ENCODE measurements at regions not wholly inside any gene's neighbourhood (a gene's known extent, or its start where the extent isn't known, plus 50 kb on each side); places are given as distances from the start of the nearest gene placed in this dataset.

DNA sequence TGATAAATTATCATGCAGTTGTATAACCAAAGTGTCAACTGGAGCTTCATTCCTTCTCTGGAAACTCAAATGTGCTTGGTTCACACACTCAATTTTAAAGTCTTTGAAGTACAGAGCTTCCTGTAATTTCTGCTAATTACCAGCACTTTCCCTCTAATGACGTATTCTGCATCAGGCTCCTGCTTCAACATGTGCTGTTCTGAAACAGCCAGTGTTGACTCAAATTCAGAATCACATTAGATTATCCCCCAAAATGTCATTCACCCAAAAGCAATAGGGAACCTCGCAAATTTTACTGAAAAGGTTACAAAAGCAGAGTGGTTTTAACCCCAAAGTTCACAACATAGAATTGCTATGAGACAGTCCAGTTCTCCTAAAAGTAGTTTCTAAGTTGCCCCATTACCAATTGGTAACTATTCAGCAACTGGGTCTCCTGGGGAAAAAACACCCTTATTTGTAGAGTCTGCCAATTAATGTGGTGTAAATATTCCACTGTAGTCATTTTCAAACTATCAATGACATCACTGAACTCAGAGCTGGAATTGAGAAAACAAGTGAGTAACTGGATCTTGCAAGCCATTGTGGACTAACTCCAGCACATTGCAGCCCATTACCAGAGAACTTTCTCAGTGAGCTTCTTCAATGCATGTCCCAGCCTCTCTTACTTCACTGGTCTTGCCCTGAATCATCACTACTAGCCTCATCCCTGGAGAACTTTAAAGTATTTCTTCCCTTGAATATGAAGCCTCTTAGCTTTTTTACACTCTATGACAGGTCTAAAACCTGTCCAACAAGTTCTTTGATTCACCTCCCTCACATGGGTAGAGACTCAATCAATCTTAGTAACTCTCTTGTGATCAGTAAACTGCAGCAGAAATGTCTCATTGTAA is 955.4 kb downstream of the EFNB2 start:
- Histone ChIP-seq H3K36me3 (ENCODE audit: low read depth) (no peaks in the 10 kb centered on the region), H3F3A (ENCODE audit: insufficient read depth) (no peaks in the 10 kb centered on the region), H3K79me2 (ENCODE audit: insufficient read depth) (no peaks in the 10 kb centered on the region), H3K4me1 (ENCODE audit: insufficient read depth) (no peaks in the 10 kb centered on the region), H2AFZ (no peak overlapping the region), H3K9me2 (ENCODE audit: insufficient read depth) (no peaks in the 10 kb centered on the region), H3K4me3 (no peak overlapping the region), H4K20me1 (ENCODE audit: insufficient read depth) (no peaks in the 10 kb centered on the region), H3K9me3 (ENCODE audit: low read depth) (no peaks in the 10 kb centered on the region), H3K9ac (no peak overlapping the region), H3K27ac (no peak overlapping the region), H3K27me3 (replicated peaks; ENCODE audit: insufficient read depth) (no peaks in the 10 kb centered on the region), H3K4me2 (ENCODE audit: unreplicated experiment) (no peak overlapping the region)
- TF ChIP-seq EZH2phosphoT487 (IDR thresholded peaks at IDR 0.05; ENCODE audit: insufficient read depth, low read depth) = no peak
- WGBS, 2 experiments (ENCODE audit: low coverage in 1 of 2, low lambda C conversion rate in 2 of 2, missing lambda C conversion rate in 2 of 2) = 2 to 4% methylated on average over 2 of the region's 2 CpGs
- in situ Hi-C loops (cut with MboI) = no loop called here
- DNase-seq = no peak

DNA sequence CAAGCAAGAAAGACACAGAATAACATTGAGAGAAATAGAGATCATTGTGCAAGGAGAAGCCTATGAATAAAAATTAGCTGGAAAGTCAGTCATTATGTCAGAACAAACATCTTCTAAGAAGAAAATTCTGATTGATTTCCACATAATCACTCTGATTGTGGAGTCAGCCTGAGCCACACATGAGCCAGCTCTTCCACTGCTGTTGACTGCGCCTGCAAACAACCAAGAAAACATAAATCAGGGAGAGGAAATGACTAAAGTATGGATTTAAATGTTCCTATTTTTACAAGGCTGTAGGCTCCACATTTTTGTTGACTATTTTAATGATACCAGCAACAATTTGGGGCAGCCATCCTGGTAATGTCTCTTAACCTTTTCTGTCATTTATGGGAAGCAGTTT is 962.3 kb downstream of the EFNB2 start:
- no peaks in the 10 kb centered on the region for H3K9me3 ChIP-seq (ENCODE audit: low read depth)
- no peak for TF ChIP-seq EZH2phosphoT487 (IDR thresholded peaks at IDR 0.05; ENCODE audit: insufficient read depth, low read depth)
- no peak for TF ChIP-seq EZH2 (IDR thresholded peaks at IDR 0.05; ENCODE audit: insufficient read depth, poor library complexity, severe bottlenecking)
- H3K27ac ChIP-seq = no peak overlapping the region
- no peaks in the 10 kb centered on the region for H3K9me2 ChIP-seq (ENCODE audit: insufficient read depth)
- no peaks in the 10 kb centered on the region for H4K20me1 ChIP-seq (ENCODE audit: insufficient read depth)
- H3F3A ChIP-seq (ENCODE audit: insufficient read depth) = no peaks in the 10 kb centered on the region
- no peak overlapping the region for H3K4me3 ChIP-seq
- H3K79me2 ChIP-seq (ENCODE audit: insufficient read depth) = no peaks in the 10 kb centered on the region
- in situ Hi-C loops (cut with MboI) = no loop called here
- H3K36me3 ChIP-seq (ENCODE audit: low read depth) = no peaks in the 10 kb centered on the region
- no peaks in the 10 kb centered on the region for H3K27me3 ChIP-seq (replicated peaks; ENCODE audit: insufficient read depth)
- H3K4me2 ChIP-seq (ENCODE audit: unreplicated experiment) = no peak overlapping the region
- no peak for DNase-seq
- H2AFZ ChIP-seq = no peak overlapping the region
- H3K9ac ChIP-seq = no peak overlapping the region
- no peaks in the 10 kb centered on the region for H3K4me1 ChIP-seq (ENCODE audit: insufficient read depth)
- WGBS, 2 experiments (ENCODE audit: low coverage in 1 of 2, low lambda C conversion rate in 2 of 2, missing lambda C conversion rate in 2 of 2) = 15 to 31% methylated on average over 1 of the region's 1 CpG

DNA sequence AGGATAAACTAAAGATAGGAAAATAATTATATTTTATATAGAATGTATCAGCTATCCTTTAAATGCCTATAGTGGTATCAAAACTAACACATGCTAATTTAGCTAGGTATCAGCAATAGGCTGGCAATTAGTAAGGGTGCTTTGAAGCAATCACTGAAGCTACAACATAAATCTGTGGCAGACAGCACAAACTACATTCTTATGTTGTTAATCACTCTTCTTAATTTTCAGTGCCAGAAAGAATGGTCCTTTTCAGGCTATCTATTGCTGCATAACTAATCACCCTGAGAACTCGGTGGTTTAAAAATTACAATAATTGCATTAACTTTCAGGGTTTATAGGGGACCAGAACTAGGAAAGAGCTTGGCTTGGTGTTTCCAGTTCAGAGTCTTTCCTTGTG is 963.1 kb downstream of the EFNB2 start:
- H3F3A ChIP-seq (ENCODE audit: insufficient read depth) = no peaks in the 10 kb centered on the region
- no peak for DNase-seq
- TF ChIP-seq EZH2phosphoT487 (IDR thresholded peaks at IDR 0.05; ENCODE audit: insufficient read depth, low read depth) (no peak), EZH2 (IDR thresholded peaks at IDR 0.05; ENCODE audit: insufficient read depth, poor library complexity, severe bottlenecking) (no peak)
- no peak overlapping the region for H2AFZ ChIP-seq
- no peaks in the 10 kb centered on the region for H3K27me3 ChIP-seq (replicated peaks; ENCODE audit: insufficient read depth)
- 6 to 7% methylated on average over 1 of the region's 1 CpG for WGBS, 2 experiments (ENCODE audit: low coverage in 1 of 2, low lambda C conversion rate in 2 of 2, missing lambda C conversion rate in 2 of 2)
- H3K4me1 ChIP-seq (ENCODE audit: insufficient read depth) = no peaks in the 10 kb centered on the region
- no peak overlapping the region for H3K4me3 ChIP-seq
- H3K27ac ChIP-seq = no peak overlapping the region
- H4K20me1 ChIP-seq (ENCODE audit: insufficient read depth) = no peaks in the 10 kb centered on the region
- no peaks in the 10 kb centered on the region for H3K9me3 ChIP-seq (ENCODE audit: low read depth)
- in situ Hi-C loops (cut with MboI) = no loop called here
- no peak overlapping the region for H3K4me2 ChIP-seq (ENCODE audit: unreplicated experiment)
- no peaks in the 10 kb centered on the region for H3K36me3 ChIP-seq (ENCODE audit: low read depth)
- H3K79me2 ChIP-seq (ENCODE audit: insufficient read depth) = no peaks in the 10 kb centered on the region
- H3K9me2 ChIP-seq (ENCODE audit: insufficient read depth) = no peaks in the 10 kb centered on the region
- no peak overlapping the region for H3K9ac ChIP-seq

DNA sequence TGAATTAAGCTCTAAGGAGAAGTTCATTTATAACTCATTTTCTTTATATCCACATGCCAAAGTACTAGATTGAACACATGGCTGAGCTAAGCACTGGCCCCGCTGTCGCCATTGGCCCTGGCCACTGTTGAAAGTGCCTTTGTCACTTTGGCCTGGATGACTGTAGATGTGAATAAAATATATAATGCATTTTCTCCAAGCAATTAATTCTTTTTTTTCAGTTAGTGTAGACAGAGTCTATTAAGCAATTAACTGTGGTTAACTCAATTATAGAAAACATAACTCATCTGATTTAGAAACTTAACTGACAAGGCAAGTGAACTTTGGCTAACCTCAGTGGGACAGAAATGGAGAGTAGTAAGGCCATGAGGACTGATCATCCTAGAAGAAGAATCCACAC is 965.6 kb downstream of the EFNB2 start:
- Histone ChIP-seq H3K4me2 (ENCODE audit: unreplicated experiment) (no peak overlapping the region), H3K9ac (no peak overlapping the region), H3K27me3 (replicated peaks; ENCODE audit: insufficient read depth) (no peaks in the 10 kb centered on the region), H3K36me3 (ENCODE audit: low read depth) (no peaks in the 10 kb centered on the region), H3K9me2 (ENCODE audit: insufficient read depth) (no peaks in the 10 kb centered on the region), H3K4me3 (no peak overlapping the region), H3K27ac (no peak overlapping the region), H3K4me1 (ENCODE audit: insufficient read depth) (no peaks in the 10 kb centered on the region), H3K9me3 (ENCODE audit: low read depth) (no peaks in the 10 kb centered on the region), H2AFZ (no peak overlapping the region), H3K79me2 (ENCODE audit: insufficient read depth) (no peaks in the 10 kb centered on the region), H4K20me1 (ENCODE audit: insufficient read depth) (no peaks in the 10 kb centered on the region), H3F3A (ENCODE audit: insufficient read depth) (no peaks in the 10 kb centered on the region)
- TF ChIP-seq EZH2phosphoT487 (IDR thresholded peaks at IDR 0.05; ENCODE audit: insufficient read depth, low read depth) (no peak), EZH2 (IDR thresholded peaks at IDR 0.05; ENCODE audit: insufficient read depth, poor library complexity, severe bottlenecking) (no peak)
- WGBS, 2 experiments (ENCODE audit: low coverage in 1 of 2, low lambda C conversion rate in 2 of 2, missing lambda C conversion rate in 2 of 2) = 32 to 38% methylated on average over 2 of the region's 2 CpGs
- DNase-seq = no peak
- in situ Hi-C loops (cut with MboI) = no loop called here
